ENCODE measurements at regions not wholly inside any gene's neighbourhood (a gene's known extent, or its start where the extent isn't known, plus 50 kb on each side); places are given as distances from the start of the nearest gene placed in this dataset.

DNA sequence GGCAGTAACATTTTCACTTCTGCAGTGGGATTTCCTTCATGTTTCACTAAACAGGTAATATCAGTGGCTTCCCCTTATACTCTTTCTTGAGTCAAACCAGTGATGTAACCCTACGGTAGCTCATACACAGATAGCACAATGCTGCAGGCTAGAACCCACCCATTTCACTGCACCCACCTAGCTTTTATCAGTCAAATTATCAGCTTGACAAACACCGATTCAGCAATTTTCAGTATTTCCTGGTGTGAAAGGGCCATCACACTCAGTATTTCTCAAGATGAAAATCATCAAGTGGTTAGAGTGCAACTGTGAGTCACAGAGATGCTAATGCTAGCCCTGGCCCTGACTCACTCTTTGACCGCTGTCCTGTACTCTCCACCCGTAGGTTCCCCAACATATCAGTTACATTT lies 242.3 kb upstream of the PTGER4 start:
- TF ChIP-seq, protein P1, sequence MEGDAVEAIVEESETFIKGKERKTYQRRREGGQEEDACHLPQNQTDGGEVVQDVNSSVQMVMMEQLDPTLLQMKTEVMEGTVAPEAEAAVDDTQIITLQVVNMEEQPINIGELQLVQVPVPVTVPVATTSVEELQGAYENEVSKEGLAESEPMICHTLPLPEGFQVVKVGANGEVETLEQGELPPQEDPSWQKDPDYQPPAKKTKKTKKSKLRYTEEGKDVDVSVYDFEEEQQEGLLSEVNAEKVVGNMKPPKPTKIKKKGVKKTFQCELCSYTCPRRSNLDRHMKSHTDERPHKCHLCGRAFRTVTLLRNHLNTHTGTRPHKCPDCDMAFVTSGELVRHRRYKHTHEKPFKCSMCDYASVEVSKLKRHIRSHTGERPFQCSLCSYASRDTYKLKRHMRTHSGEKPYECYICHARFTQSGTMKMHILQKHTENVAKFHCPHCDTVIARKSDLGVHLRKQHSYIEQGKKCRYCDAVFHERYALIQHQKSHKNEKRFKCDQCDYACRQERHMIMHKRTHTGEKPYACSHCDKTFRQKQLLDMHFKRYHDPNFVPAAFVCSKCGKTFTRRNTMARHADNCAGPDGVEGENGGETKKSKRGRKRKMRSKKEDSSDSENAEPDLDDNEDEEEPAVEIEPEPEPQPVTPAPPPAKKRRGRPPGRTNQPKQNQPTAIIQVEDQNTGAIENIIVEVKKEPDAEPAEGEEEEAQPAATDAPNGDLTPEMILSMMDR (IDR thresholded peaks at IDR 0.05): no peak
- TF ChIP-seq POLR2AphosphoS5 (IDR thresholded peaks at IDR 0.05) (no peak), EP300 (IDR thresholded peaks at IDR 0.05) (no peak)
